GM19043 (cell line): ENCODE measurements at regions not wholly inside any gene's neighbourhood (a gene's known extent, or its start where the extent isn't known, plus 50 kb on each side); places are given as distances from the start of the nearest gene placed in this dataset.
"Not testable (repeated sequence)": the region's sequence is repeated elsewhere in the genome, so short reads cannot be mapped to it uniquely, and the experiment has no call there.

Source experiments
- ATAC-seq: cut with Tn5 transposase; IDR thresholded peaks from one replicate; pipeline ENCODE4 v1.9.1; 2021; ENCODE audit warnings: low read depth; ENCODE audit not compliant: unreplicated experiment

GRCh38 chr10:60485025-60485424, 95.3 kb upstream of the ANK3 start:
- ATAC-seq = no peak

- ATAC-seq = no peak
Measured at GRCh38 chr10:60480865-60481563, 91.3 kb upstream of the ANK3 start.

GRCh38 chr10:60479305-60480020, 89.8 kb upstream of the ANK3 start:
- no peak for ATAC-seq

- ATAC-seq = no peak
Measured at GRCh38 chr10:60476451-60476850, 86.8 kb upstream of the ANK3 start.

- ATAC-seq = no peak
Measured at GRCh38 chr10:60473557-60473956, 83.9 kb upstream of the ANK3 start.

- no peak for ATAC-seq
Measured at GRCh38 chr10:60470091-60470490, 80.4 kb upstream of the ANK3 start.

GRCh38 chr10:60469147-60469546, 79.5 kb upstream of the ANK3 start:
- not testable (repeated sequence) for ATAC-seq

GRCh38 chr10:60467202-60467546, 77.5 kb upstream of the ANK3 start:
- no peak for ATAC-seq

GRCh38 chr10:60466267-60467201, 76.9 kb upstream of the ANK3 start:
- no peak for ATAC-seq

GRCh38 chr10:60465801-60466200, 76.1 kb upstream of the ANK3 start:
- ATAC-seq = no peak

GRCh38 chr10:60464659-60465058, 75.0 kb upstream of the ANK3 start:
- no peak for ATAC-seq

- no peak for ATAC-seq
Measured at GRCh38 chr10:60463746-60464145, 74.1 kb upstream of the ANK3 start.

- no peak for ATAC-seq
Measured at GRCh38 chr10:60461688-60462087, 72.0 kb upstream of the ANK3 start.

GRCh38 chr10:60459701-60460457, 70.2 kb upstream of the ANK3 start:
- no peak for ATAC-seq

- ATAC-seq = no peak
Measured at GRCh38 chr10:60456053-60456452, 66.4 kb upstream of the ANK3 start.

- no peak for ATAC-seq
Measured at GRCh38 chr10:60454336-60454735, 64.7 kb upstream of the ANK3 start.

- ATAC-seq = no peak
Measured at GRCh38 chr10:60453036-60453435, 63.4 kb upstream of the ANK3 start.

- no peak for ATAC-seq
Measured at GRCh38 chr10:60450291-60450690, 60.6 kb upstream of the ANK3 start.

GRCh38 chr10:60448246-60448645, 58.6 kb upstream of the ANK3 start:
- no peak for ATAC-seq

- no peak for ATAC-seq
Measured at GRCh38 chr10:60446851-60447250, 57.2 kb upstream of the ANK3 start.
